Neural progenitor cell (in vitro differentiated cells): ENCODE measurements at regions not wholly inside any gene's neighbourhood (a gene's known extent, or its start where the extent isn't known, plus 50 kb on each side); places are given as distances from the start of the nearest gene placed in this dataset.

ENCODE experiments used
- DNase-seq: peaks from one replicate; pipeline ENCODE4 v3.0.0-alpha.2; 2016; ENCODE audit warnings: low spot score
- H2AFZ ChIP-seq: fragments of 200-600 bp; sonication (generic); replicated peaks from 2 replicates; pipeline ENCODE4 v1.6.1; 2016; ENCODE audit warnings: antibody characterized with exemption
- H3F3A ChIP-seq: fragments of 200-600 bp; sonication (generic); 2 replicates; pipeline ENCODE4 v1.6.1; 2016; ENCODE audit warnings: antibody characterized with exemption, low read depth
- H3K27ac ChIP-seq: fragments of 200-600 bp; sonication (generic); 2 replicates; pipeline ENCODE4 v1.5.1; 2016; ENCODE audit warnings: mild to moderate bottlenecking
- H3K27me3 ChIP-seq: fragments of 200-600 bp; sonication (generic); 2 replicates; pipeline ENCODE4 v1.6.1; 2016; ENCODE audit warnings: mild to moderate bottlenecking, moderate library complexity
- H3K36me3 ChIP-seq: fragments of 200-600 bp; sonication (generic); 2 replicates; pipeline ENCODE4 v1.5.1; 2016
- H3K4me1 ChIP-seq: fragments of 200-600 bp; sonication (generic); 2 replicates; pipeline ENCODE4 v1.6.1; 2016; ENCODE audit warnings: mixed run types
- H3K4me2 ChIP-seq: fragments of 200-600 bp; sonication (generic); 2 replicates; pipeline ENCODE4 v1.6.1; 2016
- H3K4me3 ChIP-seq: fragments of 200-600 bp; sonication (generic); 2 replicates; pipeline ENCODE4 v1.5.1; 2016
- H3K79me2 ChIP-seq: fragments of 200-600 bp; sonication (generic); 2 replicates; pipeline ENCODE4 v1.6.1; 2016; ENCODE audit warnings: low read depth
- H3K9ac ChIP-seq: fragments of 200-600 bp; sonication (generic); 2 replicates; pipeline ENCODE4 v1.6.1; 2016
- H3K9me3 ChIP-seq: fragments of 200-600 bp; sonication (generic); 2 replicates; pipeline ENCODE4 v1.5.1; 2016; ENCODE audit warnings: low read depth
- H4K20me1 ChIP-seq: fragments of 200-600 bp; sonication (generic); 2 replicates; pipeline ENCODE4 v1.6.1; 2016; ENCODE audit warnings: low read depth
- H3K27ac Mint-ChIP-seq: 3 replicates; pipeline ENCODE4 v1.8.0; 2021; ENCODE audit warnings: mixed read lengths
- H3K27me3 Mint-ChIP-seq: 2 replicates; pipeline ENCODE4 v1.8.0; 2022; ENCODE audit warnings: low read depth, mild to moderate bottlenecking, inconsistent platforms, moderate library complexity, mixed read lengths; ENCODE audit not compliant: insufficient read depth
- H3K36me3 Mint-ChIP-seq: 3 replicates; pipeline ENCODE4 v1.8.0; 2021; ENCODE audit warnings: mixed read lengths
- H3K4me1 Mint-ChIP-seq: 3 replicates; pipeline ENCODE4 v1.8.0; 2021; ENCODE audit warnings: mixed read lengths
- H3K4me3 Mint-ChIP-seq: 3 replicates; pipeline ENCODE4 v1.8.0; 2021; ENCODE audit warnings: mild to moderate bottlenecking, moderate library complexity, mixed read lengths
- H3K9me3 Mint-ChIP-seq: 3 replicates; pipeline ENCODE4 v1.8.0; 2020; ENCODE audit warnings: mixed read lengths
- CTCF ChIP-seq: fragments of 200-600 bp; sonication (generic); IDR thresholded peaks from 2 replicates; pipeline ENCODE4 v1.5.1; 2017; ENCODE audit warnings: antibody characterized with exemption, mild to moderate bottlenecking
- EZH2 ChIP-seq: fragments of 200-600 bp; sonication (generic); IDR thresholded peaks from 2 replicates; pipeline ENCODE4 v1.6.1; 2017; ENCODE audit warnings: antibody characterized with exemption, mild to moderate bottlenecking, moderate library complexity
- EZH2phosphoT487 ChIP-seq: fragments of 200-600 bp; sonication (generic); IDR thresholded peaks from 2 replicates; pipeline ENCODE4 v1.6.1; 2017; ENCODE audit warnings: antibody characterized with exemption

- Histone ChIP-seq H3K4me2 (no peak overlapping the region), H3K36me3 (no peaks in the 10 kb centered on the region), H3K4me1 (peaks cover 49% of the 10 kb centered on the region), H3F3A (peaks cover 46% of the 10 kb centered on the region), H2AFZ (no peak overlapping the region), H3K4me3 (no peak overlapping the region), H3K9me3 (no peaks in the 10 kb centered on the region), H4K20me1 (no peaks in the 10 kb centered on the region), H3K79me2 (no peaks in the 10 kb centered on the region), H3K27me3 (no peaks in the 10 kb centered on the region), H3K27ac (no peak overlapping the region), H3K9ac (no peak overlapping the region)
- Mint-ChIP-seq H3K4me3 (no peak overlapping the region), H3K27me3 (peaks cover 2% of the 10 kb centered on the region), H3K27ac (no peak overlapping the region), H3K4me1 (peaks cover 34% of the 10 kb centered on the region), H3K9me3 (peaks cover 14% of the 10 kb centered on the region), H3K36me3 (no peaks in the 10 kb centered on the region)
- DNase-seq, result no peak
- TF ChIP-seq EZH2phosphoT487, result no peak
Observed at GRCh38 chrX:13168269-13168668, 123.8 kb upstream of the FAM9C start.

DNA sequence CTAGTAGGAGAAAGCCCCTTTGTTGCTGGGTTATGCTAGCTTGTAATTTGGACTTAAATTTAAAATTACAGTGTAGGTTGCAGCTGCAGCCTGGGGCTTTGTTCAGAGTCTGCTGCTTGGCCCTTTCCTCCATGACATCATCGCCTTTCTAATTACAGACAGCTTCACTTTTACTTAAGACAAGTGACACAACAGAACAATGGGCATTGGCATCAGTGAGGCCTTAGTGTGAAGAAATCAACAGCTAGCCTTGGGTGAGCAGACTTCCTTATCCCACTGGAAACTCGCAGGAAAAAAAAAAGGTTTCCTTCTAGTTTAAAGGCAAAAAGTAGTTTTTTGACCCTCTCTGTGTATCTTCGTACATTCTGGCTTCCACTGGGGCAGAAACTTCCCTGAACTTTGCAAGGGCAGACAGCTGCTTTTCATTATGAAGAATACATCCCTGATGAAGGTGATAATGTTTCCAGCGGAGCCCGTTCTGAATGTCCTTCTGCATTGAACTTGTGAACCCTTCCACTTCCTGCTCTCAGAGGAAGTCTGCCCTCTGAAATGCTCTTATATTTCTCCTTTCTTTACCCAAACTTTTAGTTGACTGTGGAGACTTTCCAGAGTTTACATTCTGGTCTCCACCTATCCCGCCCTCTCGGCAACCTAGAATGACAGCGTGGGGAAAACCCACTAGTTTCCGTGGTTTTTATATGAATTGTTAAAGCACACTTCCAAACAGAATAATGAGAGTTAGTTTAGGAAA lies 123.2 kb upstream of the FAM9C start:
- Mint-ChIP-seq H3K27ac (peak overlapping the region; percentile 53), H3K27me3 (peaks cover 2% of the 10 kb centered on the region), H3K9me3 (peaks cover 12% of the 10 kb centered on the region), H3K36me3 (no peaks in the 10 kb centered on the region), H3K4me1 (peaks cover 38% of the 10 kb centered on the region), H3K4me3 (no peak overlapping the region)
- peak overlapping the region; percentile 90 for H3K27ac ChIP-seq
- H2AFZ ChIP-seq, result peak overlapping the region; percentile 14
- H4K20me1 ChIP-seq, result no peaks in the 10 kb centered on the region
- no peak overlapping the region for H3K4me3 ChIP-seq
- H3K79me2 ChIP-seq, result no peaks in the 10 kb centered on the region
- DNase-seq, result peak; percentile 78
- H3K36me3 ChIP-seq, result no peaks in the 10 kb centered on the region
- TF ChIP-seq EZH2 (no peak), EZH2phosphoT487 (no peak), CTCF (no peak)
- H3K4me2 ChIP-seq, result peak overlapping the region; percentile 14
- H3F3A ChIP-seq, result peaks cover 46% of the 10 kb centered on the region
- H3K9ac ChIP-seq, result no peak overlapping the region
- H3K27me3 ChIP-seq, result no peaks in the 10 kb centered on the region
- H3K4me1 ChIP-seq, result peaks cover 55% of the 10 kb centered on the region
- no peaks in the 10 kb centered on the region for H3K9me3 ChIP-seq

DNA sequence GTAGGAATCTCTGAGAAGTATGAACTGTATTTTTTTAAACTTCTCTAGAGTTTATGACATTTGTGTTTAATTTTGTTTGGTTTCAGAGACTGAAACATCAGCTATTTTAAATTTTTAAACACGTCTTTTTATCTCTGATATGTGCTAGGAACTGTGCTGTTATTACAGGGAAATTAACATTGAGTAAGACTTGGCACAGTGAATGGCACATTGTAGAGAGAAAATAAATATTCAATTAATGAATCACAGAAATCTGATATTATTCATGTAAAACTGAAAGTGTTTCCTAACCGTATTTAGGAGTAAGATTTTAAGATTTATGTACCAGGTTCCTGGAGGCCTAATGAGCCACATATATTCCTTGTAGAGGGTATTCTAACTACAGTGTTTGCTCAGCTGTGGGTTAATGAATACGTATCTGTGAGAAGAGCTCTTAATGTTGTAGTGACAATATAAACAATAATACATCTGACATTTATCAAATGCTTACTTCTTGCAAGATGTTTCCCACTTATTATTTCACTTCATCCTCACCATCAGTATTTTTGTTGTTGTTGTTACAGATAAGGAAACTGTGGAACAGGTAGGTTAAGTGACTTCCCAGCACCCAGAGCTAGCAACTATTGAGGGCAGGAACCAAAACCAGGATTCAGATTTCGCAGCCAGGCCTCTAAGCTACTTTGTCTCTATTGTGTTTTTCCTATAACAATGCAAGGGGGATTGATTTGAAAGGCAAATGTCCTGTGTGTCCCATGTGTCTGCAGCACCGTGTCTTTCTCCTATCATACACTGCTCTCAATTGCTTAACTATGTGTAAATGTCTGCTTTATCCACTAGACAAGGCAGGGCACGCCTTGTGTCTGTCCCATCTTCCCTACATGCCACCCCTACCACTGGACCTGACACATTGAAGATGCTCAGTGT lies 121.1 kb upstream of the FAM9C start:
- Mint-ChIP-seq H3K27ac (peak overlapping the region; percentile 59), H3K27me3 (peaks cover 2% of the 10 kb centered on the region), H3K9me3 (peaks cover 12% of the 10 kb centered on the region), H3K4me3 (no peak overlapping the region), H3K36me3 (no peaks in the 10 kb centered on the region), H3K4me1 (peaks cover 46% of the 10 kb centered on the region)
- no peak for TF ChIP-seq EZH2phosphoT487
- TF ChIP-seq EZH2, result no peak
- TF ChIP-seq CTCF, result no peak
- peak; percentile 51 for DNase-seq
- Histone ChIP-seq H3K9ac (no peak overlapping the region), H3K36me3 (no peaks in the 10 kb centered on the region), H3K27ac (peak overlapping the region; percentile 86), H3K4me2 (peak overlapping the region; percentile 45), H3K27me3 (no peaks in the 10 kb centered on the region), H2AFZ (no peak overlapping the region), H3K4me3 (no peak overlapping the region), H3F3A (peaks cover 46% of the 10 kb centered on the region), H3K9me3 (no peaks in the 10 kb centered on the region), H3K79me2 (no peaks in the 10 kb centered on the region), H3K4me1 (peaks cover 60% of the 10 kb centered on the region), H4K20me1 (no peaks in the 10 kb centered on the region)
